NCI-H2107 treated with DMSO at 0.1 percent for 48 hours (cell line): ENCODE measurements at regions not wholly inside any gene's neighbourhood (a gene's known extent, or its start where the extent isn't known, plus 50 kb on each side); places are given as distances from the start of the nearest gene placed in this dataset.

Source experiments
- DNase-seq: peaks from one replicate; lab custom pipeline; 2025; ENCODE audit not compliant: unreplicated experiment; lab: John Stamatoyannopoulos, UW

DNA sequence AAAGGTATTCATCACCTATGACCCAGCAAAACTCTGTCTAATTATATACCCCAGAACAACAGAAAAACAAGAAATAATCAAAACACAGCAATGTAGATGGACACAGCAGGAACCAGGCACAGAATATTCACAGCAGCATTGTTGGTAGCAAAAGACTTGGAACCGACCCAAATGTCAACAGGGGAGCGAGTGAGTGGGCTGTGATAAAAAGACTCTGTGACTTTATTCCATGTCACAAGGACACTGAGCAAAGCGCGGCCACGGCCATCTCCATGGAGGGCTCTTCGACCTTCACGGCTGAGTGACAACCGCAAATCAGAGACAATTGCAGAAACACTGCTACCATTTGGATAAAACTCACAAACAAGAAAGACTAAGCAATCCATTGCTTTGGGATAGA, 1373.1 kb downstream of the TBC1D22A start:
- DNase-seq: no peak

DNA sequence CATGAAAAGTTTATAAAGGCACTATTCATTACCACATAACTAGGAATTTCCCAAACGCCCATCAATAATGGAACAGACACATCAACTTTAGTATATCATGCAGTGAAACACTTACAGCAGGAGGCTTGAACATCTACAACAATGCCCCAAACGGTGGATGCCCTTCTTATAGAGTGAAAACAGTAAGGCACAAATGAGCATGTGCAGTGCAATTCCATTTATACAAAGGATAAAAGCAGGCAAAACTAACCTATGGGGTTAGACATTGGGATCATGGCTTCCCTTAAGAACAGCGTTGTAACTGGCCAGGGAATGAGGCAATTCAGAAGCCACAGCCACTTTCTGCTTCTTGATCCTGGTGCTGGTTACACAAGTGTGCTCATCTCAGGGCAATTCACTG, 1363.0 kb downstream of the TBC1D22A start:
- no peak for DNase-seq

DNA sequence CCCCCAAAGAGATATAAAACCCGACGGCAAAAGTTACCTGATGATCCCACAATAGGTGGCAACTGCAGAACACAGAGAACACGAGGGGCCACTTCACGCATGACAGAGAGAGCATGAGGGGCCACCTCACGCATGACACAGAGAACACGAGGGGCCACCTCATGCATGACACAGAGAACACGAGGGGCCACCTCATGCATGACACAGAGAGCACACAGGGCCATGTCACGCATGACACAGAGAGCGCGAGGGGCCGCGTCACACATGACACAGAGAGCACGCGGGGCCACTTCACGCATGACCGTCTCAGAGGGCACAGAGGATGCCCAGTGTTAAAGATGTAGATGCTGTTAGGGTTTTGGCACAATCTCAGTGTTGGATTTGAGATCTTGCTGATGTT, 1359.5 kb downstream of the TBC1D22A start:
- DNase-seq: no peak

DNA sequence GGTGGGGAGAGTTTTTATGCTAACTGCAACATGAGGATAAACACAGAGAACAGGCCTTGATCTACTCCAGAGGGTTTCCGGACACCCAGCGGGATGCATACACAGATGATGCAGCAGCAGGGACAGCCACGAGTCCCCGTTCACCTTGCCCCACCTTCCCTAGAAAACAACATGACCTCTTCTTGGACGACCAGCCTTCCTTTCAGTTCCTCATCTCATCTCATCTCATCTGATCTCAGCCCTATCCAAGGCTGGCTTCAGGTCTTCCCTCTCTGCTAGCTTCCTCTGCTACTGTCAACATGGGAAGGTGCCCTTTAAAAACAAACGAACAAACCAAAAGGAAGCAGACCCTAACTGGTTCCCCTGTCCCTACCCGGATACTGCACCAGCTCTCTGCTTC, 1356.2 kb downstream of the TBC1D22A start:
- no peak for DNase-seq

DNA sequence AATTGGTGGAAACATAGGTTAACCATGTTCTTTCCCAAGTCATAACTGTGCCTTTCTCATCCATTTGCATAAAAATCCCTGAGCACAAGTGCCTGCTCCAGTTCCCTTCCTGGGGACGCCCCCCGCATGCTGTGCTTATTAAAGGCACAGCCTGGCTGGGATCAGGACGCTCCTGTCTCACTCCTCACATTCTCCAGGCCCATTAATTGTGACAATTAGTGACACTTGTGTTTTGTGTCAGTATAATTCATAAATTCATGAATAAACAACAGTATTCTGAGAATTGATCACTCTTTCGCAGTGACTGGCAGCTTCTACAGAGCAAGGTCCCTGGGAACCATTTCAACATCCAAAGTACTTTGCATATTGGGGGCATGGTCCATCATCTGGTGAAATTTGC, 1354.4 kb downstream of the TBC1D22A start:
- no peak for DNase-seq

DNA sequence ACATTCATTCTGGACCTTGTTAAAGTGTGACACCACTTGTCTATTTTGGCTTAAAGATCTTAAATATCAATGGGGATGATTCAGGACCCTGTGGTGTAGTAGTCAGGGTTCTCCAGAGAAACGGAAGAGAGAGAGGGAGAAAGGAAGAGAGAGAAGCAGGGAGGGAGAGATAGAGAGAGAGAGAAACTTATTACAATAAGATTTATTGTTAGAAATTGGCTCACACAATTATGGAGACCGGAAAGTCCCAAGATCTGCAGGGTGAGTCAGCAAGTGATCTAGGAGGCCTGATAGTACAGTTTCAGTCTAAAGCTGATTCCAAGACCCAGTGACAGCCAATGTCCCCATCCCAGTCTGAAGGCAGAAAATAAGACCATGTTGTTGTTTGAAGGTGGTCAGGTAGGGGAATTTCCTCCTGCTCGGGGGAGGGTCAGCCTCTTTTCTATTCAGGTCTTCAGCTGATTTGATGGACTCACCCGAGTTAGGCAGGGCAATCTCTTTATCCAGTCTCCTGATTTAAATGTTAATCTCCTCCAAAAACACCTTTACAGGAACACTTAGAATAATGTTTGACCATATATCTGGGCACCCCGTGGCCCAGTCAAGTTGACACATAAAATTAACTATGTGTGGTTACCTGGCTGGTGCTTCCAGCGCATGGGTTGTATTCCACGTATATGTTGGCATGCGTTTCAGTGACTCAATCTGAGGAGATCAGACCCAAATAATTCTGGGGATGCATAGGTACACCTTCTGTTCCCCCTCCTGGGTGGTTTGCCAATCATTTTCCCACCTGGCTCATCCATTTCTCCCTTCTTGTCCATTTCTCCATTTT, 1350.5 kb downstream of the TBC1D22A start:
- DNase-seq: no peak

DNA sequence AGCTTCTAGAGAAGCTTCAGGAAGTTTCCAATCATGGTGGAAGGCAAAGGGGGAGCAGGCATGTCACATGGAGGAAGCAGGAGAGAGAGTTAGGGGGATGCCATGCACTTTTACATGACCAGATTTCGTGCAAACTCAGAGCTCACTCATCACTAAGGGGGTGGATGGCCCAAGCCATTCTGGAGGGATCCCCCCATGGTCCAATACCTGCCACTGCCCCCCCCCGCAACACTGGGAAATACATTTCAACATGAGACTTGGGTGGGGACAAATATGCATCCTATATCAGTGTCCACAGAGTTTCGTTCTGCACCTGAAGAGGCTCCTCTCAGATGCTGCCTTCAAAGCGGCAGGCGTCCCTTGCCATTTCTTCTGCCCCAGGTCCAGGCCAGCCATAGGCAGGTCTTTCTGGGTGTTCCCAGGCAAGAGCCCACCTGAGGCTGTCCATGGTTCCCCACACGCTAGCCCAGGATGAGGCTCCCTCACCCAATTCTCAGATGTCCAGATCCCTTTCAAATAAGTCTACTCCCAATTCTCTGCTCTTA, 1344.3 kb downstream of the TBC1D22A start:
- DNase-seq: no peak

DNA sequence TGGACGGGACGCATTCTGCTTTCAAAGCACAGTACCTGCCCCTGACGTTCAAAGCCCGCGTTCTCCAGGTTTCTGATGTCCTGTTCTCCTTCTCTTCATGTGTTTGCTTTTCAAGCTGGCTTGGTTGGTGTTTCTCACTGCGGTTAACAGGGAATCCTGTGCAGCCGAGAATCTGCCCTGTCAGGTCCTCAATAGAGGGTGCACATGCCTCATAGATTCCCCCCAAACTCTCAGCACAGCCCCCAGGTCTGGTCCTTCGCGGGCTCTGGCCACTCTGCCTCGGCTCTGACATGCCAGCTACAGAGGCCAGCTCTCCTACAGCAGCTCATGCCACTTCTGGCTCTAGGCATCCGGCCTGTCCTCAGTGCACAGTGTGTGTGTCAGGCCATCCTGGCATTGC, 1343.8 kb downstream of the TBC1D22A start:
- DNase-seq: no peak

DNA sequence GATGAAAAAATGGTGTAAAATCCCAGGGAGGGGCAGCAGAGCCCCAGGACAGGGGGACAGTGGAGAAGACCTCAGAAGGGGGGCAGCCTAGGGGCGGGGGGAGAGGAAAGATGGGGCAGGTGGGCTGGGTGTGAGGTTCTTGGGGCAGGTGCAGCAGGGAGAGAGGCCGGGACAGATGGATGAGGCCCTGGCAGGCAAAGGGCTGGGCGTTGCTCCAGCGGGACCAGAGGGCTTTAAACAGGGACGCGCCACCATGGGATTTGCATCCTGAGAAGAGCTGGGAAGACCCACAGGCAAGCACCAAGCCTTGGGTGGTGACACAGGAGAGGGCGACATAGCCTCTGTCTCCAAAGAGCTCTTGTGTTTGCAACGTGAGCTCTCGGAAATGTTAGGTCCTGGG, 1342.8 kb downstream of the TBC1D22A start:
- DNase-seq: no peak

DNA sequence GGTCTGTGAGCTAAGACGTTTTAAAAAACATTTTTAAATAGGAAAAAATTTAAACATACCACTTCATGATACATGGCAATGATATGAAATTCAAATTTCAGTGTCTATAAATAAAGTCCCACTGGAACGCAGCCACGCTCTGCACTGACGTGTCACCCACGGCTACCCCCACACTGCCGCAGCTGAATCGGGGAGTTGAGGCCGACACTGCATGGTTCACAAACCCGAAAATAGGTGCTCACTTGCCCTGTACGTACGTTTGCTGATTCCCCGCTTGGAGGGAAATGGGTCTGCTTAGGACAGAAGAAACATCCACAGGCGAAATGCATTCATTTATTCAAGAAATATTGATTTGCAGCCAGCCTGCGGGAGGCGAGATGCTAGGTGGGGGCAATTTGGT, 1342.3 kb downstream of the TBC1D22A start:
- DNase-seq: no peak

DNA sequence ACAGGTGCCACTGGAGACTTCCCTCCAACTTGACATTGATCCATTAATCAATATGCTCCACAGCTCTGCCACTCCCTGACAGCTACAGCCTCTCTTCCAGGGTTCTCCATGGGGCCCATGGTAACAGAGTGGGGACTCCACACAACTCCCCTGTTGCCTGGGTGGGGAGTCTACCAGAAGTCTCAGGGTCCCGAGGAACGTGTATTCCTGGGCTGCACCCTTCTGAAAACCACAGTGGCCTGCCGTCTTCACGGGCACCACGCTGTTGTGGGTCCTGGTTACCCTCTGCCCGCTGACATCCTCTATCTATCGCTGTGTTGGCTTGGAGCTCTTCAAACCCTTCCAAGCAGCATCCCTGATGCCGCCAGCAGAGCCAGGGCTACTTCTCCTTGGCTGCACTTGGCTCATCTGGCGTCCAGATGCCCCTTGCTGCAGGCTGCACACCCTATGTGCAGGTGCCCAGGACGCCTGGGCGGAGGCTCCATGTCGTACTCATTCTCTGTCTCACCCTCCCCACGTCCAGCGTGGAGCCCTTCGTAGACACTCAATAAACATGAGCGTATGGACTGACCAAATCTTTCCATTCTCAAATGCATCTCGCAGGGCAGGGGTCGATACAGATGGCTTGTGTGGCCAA, 1341.8 kb downstream of the TBC1D22A start:
- DNase-seq: no peak

DNA sequence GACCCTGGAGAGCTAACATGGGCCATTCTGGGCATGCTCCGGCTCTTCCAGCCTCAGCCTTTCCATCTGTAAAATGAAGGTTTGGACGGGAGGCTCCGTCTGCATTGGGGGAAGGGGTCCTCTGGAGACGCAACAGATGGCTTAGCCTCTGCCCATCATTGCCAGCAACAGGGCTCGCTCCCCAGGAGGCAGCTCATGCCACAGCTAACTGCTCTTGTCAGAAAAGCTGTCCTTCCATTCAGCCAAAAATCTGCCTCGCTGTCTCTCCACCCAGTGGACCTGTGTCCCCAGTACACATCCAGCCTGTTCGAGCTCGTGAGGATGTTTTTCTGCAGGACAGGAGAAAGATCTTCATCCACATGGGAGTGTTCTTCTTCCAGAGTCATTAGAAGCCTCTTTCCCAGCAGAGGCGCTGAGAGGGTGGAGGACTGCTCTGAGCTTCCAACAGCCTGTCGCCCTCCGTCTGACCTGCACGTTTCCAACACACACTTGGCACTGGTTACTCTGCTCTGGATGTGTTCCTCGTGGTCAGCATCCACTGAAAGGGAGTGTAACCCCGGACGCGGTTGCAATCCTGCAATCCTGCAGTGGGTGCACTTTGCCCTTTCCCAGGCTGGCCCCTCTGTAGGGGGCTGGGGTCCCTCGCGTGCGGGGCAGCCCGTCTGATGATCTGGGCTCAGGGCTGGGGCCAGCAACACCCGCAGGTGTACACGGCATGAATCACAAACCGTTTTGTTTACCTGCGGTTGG, 1340.9 kb downstream of the TBC1D22A start:
- DNase-seq: no peak

DNA sequence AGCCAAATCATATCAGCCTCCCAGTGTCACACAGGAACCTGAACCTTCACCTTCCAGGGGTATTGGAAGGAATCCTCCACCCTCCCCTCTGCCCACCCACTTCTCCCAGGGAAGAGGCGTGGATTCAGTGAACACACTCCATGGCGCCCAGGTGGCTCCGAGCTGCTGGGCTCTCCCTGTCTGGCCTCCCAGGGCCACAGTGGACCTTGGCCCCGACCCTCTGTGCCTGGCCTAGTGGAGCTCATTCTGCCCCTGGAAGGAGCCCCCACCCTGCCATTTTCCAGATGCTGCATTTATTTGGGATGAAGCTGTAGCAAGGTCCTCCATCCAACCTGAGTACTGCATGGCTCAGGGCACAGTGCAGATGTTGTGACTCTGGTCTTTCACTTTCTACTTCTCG, 1340.1 kb downstream of the TBC1D22A start:
- no peak for DNase-seq

DNA sequence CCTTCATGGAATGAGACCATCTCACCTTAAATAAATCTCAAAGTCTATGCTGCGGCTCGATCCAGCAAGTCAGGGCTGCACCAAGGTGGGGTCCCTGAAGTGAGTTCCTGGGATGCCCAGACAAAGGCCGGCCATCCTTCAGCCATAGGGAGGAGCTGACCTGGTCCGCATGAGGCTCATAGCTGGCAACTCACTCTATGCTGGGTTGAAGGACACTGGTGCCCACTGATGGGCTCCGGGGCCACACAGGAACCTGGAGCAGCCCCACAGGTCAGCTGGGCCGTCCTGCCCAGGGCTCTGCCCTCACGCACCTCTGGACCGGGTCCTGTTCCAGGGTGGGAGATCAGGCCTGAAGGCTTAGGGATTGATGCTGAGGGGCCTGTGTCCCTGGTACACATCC, 1339.3 kb downstream of the TBC1D22A start:
- DNase-seq: no peak

DNA sequence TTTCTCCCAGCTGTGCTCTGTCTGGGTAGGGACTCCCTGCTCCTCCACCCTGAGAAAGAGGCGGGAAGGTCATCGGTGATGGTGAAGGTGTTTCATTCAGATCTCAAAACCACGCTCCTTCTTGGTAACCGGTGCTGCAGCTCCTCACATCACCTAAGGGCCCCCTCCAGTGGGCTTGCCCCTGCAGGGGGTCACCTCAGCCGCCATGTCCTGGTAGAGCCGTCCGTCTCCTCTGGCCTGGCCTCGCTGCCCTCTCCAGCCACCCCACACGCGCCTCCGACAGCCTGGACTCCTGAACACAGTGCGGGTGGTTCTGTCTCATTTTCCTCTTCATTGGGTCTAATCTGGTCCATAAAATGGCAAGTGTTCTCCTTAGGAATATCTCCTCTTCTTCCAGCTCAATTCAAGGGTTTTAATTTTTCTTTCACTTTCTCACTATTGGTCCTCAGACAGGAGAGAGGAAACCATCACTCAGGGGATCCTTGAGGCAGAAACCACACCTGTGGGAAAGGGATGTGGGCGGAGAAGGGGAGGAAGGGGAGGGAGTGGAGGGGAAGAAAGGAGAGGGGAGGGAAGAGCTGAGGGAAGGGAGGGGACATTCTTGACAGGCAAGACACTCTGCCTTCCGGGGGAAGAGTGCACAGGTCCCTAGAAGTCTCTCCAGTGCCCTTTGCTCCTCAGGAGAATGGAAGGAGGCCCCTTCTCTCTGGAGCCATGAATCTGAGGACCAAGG, 1338.4 kb downstream of the TBC1D22A start:
- no peak for DNase-seq

DNA sequence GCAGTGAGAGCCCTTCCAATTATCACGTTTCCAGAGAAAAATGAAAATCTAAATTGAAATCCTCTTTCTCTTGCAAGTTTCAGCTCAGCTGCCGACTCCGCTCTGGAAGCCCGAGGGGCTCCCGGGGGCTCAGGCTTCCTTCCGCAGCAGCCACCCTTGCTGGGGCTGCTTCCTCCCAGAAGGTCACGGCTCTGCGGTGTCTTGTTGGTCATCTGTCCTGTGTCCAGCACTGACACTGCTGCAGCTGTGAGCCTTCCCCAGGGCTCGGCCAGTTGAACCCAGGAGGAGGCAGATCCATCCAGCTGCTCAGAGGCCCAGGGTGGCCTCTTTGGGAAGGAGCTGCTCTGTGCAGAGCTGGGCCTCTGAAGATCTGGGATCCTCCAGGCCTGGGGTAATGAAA, 1337.2 kb downstream of the TBC1D22A start:
- no peak for DNase-seq

DNA sequence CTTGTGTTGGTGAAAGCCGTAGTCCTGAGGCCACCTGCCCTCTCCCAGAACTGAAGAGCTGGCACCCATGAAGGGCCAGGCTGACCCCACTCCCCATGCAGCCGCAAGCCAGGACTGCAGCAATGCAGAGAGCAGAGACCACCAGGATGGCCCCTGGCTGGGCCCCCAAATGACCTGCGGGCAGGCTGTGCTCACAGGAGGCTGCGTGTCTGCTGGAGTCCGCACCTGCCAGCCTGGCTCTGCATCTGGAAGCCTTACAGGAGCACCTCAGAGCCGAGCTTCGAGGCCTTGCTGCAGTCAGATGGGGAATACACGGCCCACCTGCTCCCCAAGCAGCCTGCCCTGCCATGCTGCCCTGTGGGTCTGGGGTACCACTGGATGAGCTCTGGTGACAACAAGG, 1336.8 kb downstream of the TBC1D22A start:
- DNase-seq: no peak

DNA sequence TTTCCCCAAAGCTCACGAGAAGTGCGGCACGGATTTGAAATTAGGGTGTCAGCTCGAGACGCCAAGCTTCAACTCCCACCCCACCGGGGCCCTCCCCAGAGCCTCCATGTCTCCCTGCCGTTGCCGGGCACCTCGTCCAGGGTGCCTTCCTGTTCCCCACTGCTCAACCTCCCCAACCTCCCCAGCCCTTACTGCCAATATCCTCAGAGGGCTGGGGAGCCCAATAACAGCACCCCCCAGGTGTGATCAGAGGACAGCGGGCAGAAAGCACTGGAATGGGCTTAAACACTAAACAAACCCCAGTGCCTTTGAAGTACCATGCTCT, 1336.4 kb downstream of the TBC1D22A start:
- no peak for DNase-seq

DNA sequence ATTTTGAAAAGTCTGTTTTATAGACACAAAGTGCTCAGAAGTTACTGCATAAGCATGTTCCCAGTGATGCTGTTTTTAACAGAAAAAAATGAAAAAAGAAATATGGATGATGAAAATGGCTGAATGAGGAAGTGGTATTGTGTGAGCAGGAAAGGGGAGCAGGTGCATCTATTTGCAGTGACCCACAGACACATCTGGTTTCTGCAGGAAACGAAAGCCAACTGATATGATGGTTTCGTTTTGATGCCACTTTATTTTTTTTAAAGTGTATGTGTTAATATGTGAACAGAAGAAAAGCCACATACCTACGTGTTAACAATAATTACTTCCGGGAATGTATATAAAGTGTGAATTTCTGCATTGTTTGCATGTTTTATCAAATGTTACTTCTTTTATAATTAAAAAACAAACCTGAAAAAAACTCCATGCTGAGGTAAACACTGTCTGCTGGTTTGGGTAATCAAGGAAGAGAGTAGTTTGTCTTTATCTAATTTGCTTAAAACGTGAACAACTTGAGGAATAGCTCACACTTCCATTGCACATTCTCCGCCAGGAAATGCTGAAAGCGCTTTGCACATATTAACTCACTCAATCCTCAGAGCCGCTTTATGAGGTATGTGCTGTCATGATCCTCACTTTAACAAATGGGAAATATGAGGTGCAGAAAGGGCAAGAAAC, 1335.9 kb downstream of the TBC1D22A start:
- DNase-seq: no peak

DNA sequence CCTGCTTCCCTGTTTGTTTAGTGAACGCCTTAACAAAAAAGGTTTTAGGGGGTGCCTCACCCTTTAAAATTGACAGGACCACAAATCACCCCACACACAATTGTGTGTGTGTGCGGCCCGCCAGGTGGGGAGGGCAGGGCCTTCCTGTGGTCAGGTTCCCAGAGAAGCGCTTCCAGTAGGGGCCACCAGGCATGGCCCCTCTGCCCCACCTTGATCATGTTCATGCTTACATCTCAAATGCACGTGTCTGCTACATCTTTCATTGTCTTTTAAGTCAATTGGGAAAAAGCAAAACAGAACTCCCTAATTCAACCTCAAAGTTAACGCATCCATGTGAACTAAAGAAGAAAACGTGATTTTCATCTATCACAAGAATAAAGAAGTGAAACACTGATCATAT, 1335.3 kb downstream of the TBC1D22A start:
- DNase-seq: no peak
